EL (cell line): ENCODE measurements at regions not wholly inside any gene's neighbourhood (a gene's known extent, or its start where the extent isn't known, plus 50 kb on each side); places are given as distances from the start of the nearest gene placed in this dataset.

Experiments
- DNase-seq: peaks from one replicate; pipeline ENCODE4 v3.0.0-alpha.2; 2016

DNA sequence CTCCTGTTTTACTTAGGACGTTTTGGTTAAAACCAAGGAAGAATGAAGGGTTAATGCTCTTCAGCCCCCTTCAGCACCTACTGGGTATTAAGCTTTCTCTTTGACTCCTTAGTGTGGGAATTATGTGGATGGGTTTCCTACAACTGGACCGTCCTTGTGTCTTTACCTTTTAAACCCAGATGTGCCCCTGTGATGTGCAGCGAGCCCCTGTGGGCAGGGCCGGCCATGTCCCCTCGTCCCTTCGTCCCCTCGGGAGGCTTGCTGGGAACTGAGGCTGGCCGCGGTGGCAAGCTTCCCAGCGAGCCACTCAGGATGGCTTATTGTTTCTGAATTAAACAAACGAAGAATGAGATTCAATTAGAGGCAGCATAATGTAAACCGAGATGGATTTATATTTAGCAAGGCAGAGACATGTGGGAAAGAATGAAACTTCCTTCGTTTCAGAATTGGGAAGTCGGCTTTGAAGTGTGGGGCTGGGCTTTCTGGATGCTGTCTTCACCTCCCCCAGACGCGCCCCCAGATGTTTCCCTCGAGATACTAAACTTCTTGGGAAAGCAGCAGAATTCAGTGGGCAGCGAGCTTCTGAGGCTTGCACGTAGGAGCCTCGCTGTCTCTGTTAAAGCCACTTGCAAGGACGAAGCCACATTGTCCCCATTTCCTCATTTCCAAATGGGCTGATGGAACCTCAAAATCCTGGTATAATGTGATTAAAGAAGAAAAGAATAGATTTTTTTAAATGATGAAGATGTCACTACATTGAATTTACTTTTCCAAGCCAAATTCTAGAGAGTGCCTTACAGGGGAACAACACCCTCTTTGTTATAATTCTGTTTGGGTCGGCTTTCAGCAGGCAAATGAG, 146.0 kb downstream of the VAPA start:
- no peak for DNase-seq

DNA sequence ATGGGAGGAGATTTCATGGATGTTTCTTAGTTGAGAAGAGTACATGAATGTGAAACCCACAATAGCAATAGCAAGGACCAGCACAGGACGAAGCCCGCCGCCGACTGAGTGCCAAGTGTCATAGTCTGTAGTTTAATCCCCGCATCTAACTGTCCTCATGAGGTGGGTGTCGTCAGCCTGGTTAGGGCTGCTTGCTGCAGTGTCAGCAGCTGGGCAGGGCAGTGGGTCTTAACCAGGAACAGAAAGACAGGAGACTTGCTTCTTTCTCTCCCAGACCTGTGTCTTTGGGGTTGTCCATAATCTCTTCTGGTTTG, 146.6 kb downstream of the VAPA start:
- no peak for DNase-seq

DNA sequence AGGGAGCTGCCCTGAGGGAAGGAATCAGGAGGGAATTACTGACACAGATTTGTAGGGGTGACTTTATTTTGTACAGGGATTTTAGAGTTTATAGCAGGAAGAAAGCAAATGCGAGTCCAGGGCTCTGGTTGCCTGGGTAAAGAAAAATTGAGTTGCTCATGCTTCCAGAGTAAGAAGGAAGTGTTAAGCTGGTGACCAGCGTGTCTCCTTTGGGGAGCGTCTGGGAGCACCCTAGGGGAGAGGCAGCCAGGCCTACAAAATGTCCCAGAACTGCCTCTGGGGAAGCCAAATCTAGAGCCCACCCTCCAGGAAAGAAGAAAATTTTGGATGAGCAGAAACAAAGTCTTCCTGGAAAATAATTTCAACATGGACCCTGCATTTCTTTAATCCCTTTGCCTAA, 147.0 kb downstream of the VAPA start:
- no peak for DNase-seq

DNA sequence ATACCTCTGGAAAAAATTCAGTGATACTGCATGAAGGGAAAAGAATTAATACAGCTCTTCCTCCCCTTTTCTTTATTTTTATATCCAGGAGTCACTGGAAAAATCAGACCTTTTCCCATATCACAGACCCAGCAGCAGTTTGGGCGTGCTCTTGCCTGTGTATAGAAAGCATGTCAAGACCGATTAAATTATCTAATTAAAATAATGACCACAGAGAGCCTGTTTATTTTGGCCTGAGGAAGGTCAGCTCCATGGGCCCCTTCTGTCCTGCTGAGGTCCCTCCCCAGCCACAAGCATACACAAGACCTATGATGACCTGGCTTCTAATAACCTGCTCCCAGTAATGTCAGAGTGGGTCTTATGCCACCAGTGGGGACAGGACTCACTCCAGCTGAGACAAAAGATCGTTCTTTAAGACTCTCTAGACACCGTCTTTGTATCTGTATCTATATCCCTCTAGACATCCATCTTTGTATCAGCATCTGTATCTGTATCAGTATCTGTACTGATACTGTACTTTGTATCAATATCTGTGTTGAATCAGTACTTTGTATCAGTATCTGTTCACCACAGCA, 147.8 kb downstream of the VAPA start:
- DNase-seq, result no peak

DNA sequence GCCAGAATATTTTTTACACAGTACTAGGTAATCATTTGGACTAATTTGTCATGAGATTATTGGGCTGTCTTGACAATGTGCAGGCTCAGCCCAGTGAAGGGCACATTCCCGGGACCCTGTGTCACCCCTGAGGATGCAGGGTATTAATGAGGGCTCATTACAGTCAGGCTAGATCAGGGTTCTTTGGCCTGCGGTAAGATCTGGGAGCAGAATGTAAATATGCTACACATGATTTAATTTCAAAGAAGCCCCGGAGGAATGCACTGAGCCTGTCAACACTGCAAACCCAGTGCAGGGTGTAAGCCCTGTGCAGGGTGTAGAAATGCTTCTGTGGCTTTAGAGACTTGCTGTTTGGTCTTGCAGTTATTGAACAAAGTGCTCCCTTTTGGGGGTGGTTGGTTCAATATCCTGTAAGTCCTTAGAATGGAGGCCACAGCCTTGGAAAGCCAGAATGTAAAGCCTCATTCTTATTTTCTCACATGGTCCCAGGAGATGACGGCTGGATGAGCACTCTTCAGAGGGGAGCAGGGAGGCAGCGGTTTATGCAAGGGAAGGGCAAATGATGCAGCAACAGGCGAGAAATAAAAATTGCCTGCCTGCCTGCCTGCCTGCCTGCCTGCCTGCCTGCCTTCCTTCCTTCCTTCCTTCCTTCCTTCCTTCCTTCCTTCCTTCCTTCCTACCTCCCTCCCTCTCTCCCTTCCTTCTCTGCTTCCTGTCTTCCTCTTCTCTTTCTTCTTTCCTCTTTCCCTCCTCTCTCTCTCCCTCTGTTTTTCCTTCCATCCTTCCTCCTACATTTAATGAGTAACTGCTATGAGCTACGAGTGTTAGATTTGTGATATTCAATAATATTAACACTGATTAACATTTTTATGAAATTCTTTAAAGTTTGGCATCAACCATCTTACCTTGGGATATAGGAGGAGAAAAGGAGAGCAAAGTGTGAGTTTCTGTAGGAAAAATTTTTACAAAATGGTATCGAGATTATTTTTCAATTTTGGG, 148.8 kb downstream of the VAPA start:
- DNase-seq, result peak; percentile 48

DNA sequence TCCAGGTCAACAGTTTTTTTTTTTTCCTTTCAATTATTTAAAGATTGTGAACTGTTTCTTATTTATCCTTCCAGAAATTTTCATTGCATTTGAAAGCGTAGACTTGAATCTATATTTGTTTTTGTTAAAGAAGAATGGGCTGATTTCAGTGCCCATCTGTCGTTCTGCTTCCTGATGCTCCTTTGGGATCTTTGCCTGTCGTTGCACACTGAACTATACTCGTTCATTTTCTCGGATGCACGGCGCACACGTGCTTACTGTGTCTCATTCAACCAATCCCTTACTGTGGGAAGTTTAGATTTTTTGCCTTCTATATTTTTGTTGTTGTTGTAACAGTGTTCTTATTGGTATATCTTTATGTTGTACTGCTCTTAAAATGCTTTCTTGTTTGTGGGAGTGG, 149.7 kb downstream of the VAPA start:
- no peak for DNase-seq

DNA sequence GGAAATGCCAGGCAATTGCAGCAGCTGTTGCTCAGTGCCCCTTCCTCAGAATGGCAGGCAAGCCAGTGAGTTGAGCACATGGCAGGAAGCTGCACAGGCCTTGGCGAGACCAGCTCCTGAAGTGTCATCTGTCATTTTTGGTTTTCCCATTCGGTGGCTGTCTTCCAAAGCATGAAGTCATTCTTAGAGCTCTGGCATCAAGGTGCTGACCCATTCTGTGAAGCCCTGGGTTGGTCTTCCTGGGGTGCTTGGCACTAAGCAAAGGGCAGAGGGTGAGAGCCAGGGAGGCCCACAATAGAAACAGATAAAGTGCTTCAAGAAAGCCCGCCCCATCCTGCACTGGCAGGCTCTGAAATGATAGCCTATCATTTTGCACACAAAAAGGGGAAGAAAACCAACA, 150.5 kb downstream of the VAPA start:
- DNase-seq, result no peak

DNA sequence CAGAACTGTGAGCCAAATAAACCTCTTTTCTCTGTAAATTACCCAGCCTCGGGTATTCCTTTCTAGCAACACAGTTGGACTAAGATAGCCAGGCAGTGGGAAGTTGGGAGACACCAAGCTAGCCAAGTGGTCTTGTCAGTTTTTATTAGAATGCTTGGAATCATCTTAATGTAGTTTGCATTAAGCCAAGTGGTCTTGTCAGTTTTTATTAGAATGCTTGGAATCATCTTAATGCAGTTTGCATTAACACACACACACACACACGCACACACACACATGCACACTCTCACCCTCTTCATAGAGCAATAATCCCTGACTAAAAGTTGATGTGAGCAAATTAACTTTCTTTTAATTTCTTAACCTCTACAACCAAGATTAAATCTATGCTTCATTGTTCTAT, 151.5 kb downstream of the VAPA start:
- no peak for DNase-seq

DNA sequence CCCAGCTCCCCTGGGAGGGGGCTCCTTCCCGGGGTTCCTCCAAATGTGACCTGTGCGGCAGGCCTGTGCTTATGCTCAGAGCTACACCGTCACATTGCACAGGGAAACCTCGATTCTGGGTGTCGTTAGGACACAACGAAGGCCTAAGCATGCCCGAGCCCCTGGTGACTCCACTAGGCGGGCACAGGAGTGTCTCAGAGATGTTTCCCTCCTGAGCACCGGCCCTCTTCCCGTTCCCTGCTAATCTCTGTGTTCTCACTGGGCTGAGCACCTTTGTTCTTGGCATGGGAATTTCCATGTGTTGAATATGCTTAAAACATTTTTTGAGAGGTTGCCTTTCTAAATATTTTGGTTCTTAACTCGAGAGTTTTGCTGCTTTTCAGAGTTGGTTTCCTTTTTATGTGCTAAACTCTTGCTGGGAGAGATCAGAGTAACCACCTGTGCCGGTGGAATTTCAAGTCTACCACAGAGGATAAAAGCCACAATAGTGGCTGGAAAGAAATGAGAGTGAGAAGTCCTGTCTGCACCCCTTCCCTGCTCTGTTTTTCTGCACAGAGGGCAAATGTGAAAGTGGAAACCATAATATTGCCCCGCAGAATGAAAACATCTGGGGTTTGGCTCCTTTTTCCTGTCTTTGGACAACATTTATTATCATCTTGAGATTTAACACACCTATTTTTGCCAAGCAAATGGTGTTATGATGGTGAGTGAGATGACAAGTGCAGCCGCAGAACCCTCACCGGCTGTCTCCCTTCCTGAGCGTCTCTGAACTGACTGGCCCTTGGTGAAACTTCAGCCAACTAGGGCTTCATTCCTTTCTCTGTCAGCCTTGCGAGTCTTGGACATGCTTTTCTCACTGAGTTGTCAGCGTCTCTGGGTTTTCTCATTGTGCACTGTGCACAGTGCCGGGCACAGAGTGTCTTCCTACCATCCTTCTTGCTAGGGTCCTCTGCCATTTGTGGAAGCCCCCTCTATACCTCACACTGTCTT, 154.1 kb downstream of the VAPA start:
- no peak for DNase-seq

DNA sequence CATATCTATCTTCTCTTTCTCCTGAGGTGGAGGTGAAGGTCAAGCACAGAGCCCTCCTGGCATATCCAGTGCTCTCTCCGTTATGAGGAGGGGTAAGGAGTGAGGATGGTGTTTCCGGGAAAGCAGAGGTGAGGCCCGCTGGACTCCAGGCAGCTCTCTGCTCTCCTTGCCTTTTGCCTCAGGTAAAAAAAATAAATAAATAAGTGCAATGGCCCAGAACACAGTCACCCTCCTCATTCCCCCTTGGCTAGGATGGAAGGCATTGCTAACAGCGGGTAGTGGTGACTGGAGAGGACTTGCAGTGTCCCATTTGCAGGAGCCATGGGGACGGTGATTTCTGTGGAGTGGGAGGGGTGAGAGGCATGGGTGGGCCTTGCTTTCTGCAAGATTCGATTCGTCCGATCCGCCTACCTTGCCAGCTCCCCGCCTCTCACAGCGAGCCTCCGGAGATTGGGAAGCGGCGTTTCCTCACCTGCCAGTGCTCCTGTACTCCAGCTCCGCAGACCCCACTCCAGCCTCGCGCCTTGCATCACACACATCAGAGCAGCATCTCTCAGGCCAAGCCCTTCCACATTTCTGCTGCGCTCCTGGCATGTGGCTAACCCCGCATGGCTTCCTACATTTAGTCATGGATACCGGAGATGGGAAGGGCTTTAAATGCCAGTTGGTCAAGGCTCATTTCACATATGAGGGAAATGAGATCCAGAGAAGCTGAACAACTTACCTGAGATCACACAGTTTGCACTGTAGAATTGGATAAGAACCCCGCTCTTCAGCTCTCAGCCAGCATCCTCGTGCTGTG, 155.2 kb downstream of the VAPA start:
- no peak for DNase-seq

DNA sequence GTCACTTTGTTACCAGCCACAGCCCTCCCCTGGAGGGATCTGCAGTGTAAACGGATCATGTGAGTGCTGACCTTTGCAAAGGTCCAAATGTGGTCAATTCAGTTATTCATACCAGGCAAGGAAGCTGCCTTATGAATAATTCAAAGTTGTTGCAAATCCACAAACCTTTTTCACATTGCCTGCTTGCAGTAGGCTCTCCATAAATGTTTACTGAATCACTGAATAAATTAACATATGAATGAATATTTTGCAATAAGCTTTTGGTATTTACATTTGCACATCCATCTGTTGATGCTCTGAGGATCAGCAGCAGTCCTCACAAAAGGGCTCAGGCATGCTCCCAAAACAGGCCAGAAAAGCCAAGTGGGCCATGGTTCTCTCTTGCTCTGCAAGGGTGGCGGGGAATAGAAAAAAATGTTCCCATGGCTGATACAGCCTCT, 156.8 kb downstream of the VAPA start:
- DNase-seq, result no peak

DNA sequence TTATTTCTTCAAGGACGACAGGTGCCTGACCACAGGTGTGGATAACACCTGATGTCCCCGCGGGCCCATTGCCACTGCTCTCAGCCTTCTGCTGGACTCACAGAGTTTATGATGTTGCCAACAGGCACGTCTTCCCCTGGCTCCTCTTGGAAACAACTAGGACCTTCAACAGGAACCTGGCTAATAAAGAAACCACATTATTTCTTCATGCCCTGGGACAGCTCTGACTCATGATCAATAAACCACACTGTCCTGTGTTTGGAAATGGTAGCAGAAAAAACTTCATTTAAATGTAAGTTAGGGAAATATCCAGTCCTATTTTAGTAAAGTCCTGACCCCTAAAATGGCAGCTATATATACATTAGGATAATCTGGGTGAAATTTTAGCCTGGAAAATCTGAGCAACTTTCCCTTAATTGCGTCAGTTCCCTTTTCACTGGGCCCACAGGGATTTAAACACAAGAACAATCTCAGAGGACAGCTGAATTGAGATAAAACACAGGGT, 158.9 kb downstream of the VAPA start:
- DNase-seq, result peak; percentile 66

DNA sequence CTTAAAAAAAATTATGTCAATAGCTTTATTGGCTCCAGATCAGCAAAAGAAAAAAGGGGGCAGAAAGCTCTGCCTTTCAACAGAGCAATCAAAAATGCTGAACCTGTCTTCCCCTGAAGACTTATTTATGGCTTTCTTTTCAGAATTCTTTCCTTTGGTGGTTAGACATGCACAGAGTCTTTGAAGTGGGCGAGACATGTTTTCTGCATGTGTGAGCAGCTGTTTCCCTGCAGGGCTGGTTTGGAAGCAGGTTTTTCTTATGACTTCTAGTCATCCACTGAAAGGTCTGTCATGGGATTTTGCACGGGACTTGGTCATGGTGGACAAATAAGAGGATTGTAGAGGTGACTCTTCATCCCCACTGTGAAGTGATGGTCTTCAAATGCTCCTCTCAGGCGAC, 160.3 kb downstream of the VAPA start:
- DNase-seq, result no peak

DNA sequence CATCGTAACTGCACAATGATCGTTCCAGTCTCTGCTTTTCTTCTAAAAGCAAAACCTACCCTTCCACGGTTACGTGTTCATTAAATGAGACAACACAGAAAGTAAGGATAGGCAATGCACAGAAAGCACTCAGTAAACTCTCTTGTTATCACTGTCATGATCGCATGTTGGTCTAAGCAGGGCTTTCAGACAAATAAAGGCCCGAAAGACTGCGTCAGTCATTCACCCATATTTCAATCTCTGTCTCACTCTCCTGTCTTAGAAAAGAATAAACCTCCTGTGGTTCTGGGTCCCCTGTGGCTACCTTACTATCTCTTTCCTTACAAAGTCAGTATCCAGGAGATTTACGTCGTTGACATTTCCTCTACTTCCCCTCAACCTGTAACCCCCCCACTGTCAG, 160.9 kb downstream of the VAPA start:
- DNase-seq, result no peak

DNA sequence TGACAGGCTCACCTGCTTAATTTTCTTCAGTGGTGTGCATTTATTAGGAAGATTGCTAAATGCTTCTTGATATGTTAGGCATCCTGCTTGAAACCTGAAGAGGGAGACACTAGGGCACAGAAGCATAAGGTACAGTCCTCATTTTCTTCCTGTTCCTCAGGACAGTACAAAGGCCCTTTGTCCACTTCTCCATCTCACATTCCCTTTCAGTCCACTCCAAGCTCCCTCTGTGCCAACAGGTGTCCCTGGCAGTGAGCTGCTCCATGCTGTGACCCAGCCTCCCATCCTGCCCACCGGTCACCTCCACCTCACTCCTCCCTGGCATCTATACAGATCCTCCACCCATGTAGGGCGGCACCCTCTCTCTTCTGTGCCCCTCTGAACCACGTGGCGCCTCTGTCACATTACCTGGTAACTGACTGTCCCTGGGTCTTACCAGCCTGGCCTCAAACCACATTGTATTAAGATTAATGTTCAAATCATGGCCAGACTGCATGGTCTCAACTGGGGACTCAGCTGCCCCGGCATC, 162.8 kb downstream of the VAPA start:
- no peak for DNase-seq

DNA sequence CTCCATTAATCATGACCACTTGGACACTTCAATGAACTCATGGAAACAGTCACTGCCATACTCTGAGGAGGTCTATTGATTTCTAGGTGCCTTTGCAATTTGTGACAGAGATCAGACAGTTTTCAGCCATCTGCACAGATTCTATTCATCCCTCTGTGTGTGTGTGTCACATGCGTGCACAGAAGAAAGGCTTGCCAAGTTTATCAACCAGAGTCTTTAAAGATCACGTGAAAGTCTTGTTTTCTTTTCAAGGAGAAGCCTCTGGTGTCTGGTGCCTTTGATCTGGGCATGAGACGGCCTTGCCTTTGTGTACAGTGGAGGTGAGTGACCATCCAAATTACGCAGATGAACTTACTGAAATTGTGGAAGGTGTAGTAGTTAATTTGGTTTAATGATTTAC, 164.2 kb downstream of the VAPA start:
- no peak for DNase-seq

DNA sequence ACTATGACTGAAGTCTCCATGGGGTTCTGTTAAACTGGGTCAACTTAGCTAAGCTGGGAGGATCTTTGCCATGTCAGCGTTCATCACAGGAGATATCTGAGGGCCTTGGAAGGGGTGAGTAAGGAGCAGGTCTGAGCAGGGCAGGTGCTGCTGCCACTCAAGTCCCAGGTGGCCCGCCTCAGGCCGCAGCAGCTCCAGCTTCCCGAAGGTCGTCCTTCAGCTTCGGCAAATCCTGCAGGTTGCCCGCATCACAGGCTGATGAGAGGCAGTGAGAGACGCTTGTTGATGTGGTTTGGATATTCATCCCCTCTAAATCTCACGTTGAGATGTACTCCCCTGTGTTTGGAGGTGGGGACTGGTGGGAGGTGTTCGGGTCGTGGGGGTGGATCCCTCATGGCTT, 166.6 kb downstream of the VAPA start:
- no peak for DNase-seq

DNA sequence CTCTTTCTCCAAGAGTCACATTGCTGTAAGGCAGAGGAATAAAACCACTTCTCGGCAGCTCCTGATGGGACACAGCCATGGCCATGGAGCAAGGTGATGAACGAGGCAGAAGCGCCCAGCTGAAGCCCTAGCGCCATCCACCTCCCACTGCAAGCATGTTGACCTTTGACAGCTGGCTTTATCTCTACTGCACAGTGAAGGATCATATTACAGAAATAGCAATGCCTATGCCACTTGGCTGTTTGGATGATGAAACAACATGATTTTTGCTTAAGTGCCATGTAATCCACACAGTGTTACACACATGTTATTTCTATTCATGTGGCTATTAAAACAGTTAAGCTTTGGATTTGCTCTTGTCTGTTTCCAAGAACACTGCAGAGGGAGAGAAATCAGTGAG, 167.7 kb downstream of the VAPA start:
- DNase-seq, result no peak

DNA sequence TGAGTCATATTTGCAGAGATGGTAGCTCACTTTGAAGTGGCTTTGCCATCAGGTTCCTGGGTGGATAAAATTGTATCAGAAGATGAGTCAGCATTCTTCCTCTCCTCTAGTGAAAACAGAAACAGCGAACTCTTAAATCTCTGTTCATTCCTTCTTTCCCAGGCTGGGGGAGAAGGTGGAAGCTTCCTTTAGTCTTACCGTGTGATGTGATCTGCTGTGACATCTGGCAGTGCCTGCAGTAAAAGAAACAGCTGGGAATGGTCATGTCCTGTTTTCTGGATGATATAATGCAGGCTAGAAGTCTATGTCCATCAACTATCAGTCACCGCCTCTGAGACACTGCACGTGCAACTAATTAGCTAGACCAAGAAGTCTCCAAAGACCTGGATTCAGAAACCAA, 171.6 kb downstream of the VAPA start:
- DNase-seq, result no peak

DNA sequence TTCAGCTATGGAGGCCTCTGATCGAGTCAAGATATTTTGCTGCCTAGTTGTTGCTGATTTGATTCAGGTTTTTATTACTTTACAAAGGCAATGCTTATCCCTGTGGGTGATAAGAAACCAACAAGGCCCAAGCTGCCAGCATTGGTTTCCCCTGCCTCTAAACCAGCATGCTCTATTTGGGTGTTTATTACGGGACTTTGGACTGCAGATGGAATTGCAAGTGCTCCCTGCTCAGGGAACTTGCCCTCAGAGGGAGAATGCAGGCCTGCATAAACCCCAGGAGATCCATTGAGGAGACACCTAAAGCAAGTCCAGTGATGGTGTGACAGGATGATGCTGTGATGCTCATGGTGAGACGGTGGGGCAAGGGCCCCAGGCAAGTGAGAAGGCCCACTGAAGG, 172.1 kb downstream of the VAPA start:
- no peak for DNase-seq
